ENCODE measurements at regions not wholly inside any gene's neighbourhood (a gene's known extent, or its start where the extent isn't known, plus 50 kb on each side); places are given as distances from the start of the nearest gene placed in this dataset.

GRCh38 chr2:237016121-237016915 is 69.4 kb upstream of the COPS8 start:
- no peak for TF ChIP-seq CTCF (IDR thresholded peaks at IDR 0.05; ENCODE audit: low read depth, low read length)
- no peak for DNase-seq (ENCODE audit: extremely low read depth, low read depth)

GRCh38 chr2:237020090-237020489 is 65.6 kb upstream of the COPS8 start:
- DNase-seq (ENCODE audit: extremely low read depth, low read depth): no peak
- no peak for TF ChIP-seq CTCF (IDR thresholded peaks at IDR 0.05; ENCODE audit: low read depth, low read length)

GRCh38 chr2:237022533-237022932 is 63.2 kb upstream of the COPS8 start:
- DNase-seq (ENCODE audit: extremely low read depth, low read depth): no peak
- no peak for TF ChIP-seq CTCF (IDR thresholded peaks at IDR 0.05; ENCODE audit: low read depth, low read length)

- no peak for DNase-seq (ENCODE audit: extremely low read depth, low read depth)
- no peak for TF ChIP-seq CTCF (IDR thresholded peaks at IDR 0.05; ENCODE audit: low read depth, low read length)
Measured at GRCh38 chr2:237024255-237024654, 61.4 kb upstream of the COPS8 start.

GRCh38 chr2:237025090-237025865 is 60.4 kb upstream of the COPS8 start:
- DNase-seq (ENCODE audit: extremely low read depth, low read depth): peak; percentile 68

GRCh38 chr2:237026981-237027711 is 58.5 kb upstream of the COPS8 start:
- TF ChIP-seq CTCF (IDR thresholded peaks at IDR 0.05; ENCODE audit: low read depth, low read length): peak; percentile 87
- peak; percentile 59 for DNase-seq (ENCODE audit: extremely low read depth, low read depth)

More at GRCh38 chr2:237025090-237025865, 60.4 kb upstream of the COPS8 start:
- no peak for TF ChIP-seq CTCF (IDR thresholded peaks at IDR 0.05; ENCODE audit: low read depth, low read length)

- DNase-seq (ENCODE audit: extremely low read depth, low read depth): no peak
- no peak for TF ChIP-seq CTCF (IDR thresholded peaks at IDR 0.05; ENCODE audit: low read depth, low read length)
Measured at GRCh38 chr2:237027712-237028029, 58.0 kb upstream of the COPS8 start.

All from AG09319 (cell line).